NCI-H526 (cell line): ENCODE measurements at regions not wholly inside any gene's neighbourhood (a gene's known extent, or its start where the extent isn't known, plus 50 kb on each side); places are given as distances from the start of the nearest gene placed in this dataset.
"Not testable (repeated sequence)": the region's sequence is repeated elsewhere in the genome, so short reads cannot be mapped to it uniquely, and the experiment has no call there.

ENCODE experiments used
- DNase-seq, 2 experiments: peaks; one replicate each; lab custom pipeline; 2025; lab: John Stamatoyannopoulos, UW

- no peak for DNase-seq
Observed at GRCh38 chrX:65883556-65883955, 156.3 kb downstream of the VSIG4 start.

- DNase-seq, result no peak
Observed at GRCh38 chrX:65879977-65880799, 159.7 kb downstream of the VSIG4 start.

- no peak for DNase-seq
Observed at GRCh38 chrX:65878456-65878855, 161.4 kb downstream of the VSIG4 start.

- DNase-seq, result no peak
Observed at GRCh38 chrX:65877953-65878352, 161.9 kb downstream of the VSIG4 start.

GRCh38 chrX:65875614-65876013, 164.3 kb downstream of the VSIG4 start:
- DNase-seq, result not testable (repeated sequence)

GRCh38 chrX:65874765-65875164, 165.1 kb downstream of the VSIG4 start:
- no peak for DNase-seq

- DNase-seq, result no peak
Observed at GRCh38 chrX:65874110-65874509, 165.8 kb downstream of the VSIG4 start.

GRCh38 chrX:65873385-65873784, 166.5 kb downstream of the VSIG4 start:
- no peak for DNase-seq

GRCh38 chrX:65871671-65872311, 168.1 kb downstream of the VSIG4 start:
- peak in 1 of 2 experiments; percentile 8 for DNase-seq

- DNase-seq, result not testable (repeated sequence)
Observed at GRCh38 chrX:65870544-65870943, 169.3 kb downstream of the VSIG4 start.

- DNase-seq, result no peak
Observed at GRCh38 chrX:65866773-65867172, 173.1 kb downstream of the VSIG4 start.

GRCh38 chrX:65866146-65866545, 173.7 kb downstream of the VSIG4 start:
- no peak for DNase-seq

GRCh38 chrX:65862638-65863037, 177.2 kb downstream of the VSIG4 start:
- DNase-seq, result no peak

- DNase-seq, result no peak
Observed at GRCh38 chrX:65859299-65859698, 180.6 kb downstream of the VSIG4 start.

- not testable (repeated sequence) for DNase-seq
Observed at GRCh38 chrX:65854437-65854836, 185.4 kb downstream of the VSIG4 start.

GRCh38 chrX:65851306-65851705, 183.9 kb downstream of the MSN start:
- DNase-seq, result not testable (repeated sequence)

- not testable (repeated sequence) for DNase-seq
Observed at GRCh38 chrX:65850821-65851220, 183.4 kb downstream of the MSN start.

- no peak for DNase-seq
Observed at GRCh38 chrX:65846974-65847373, 179.5 kb downstream of the MSN start.

- DNase-seq, result no peak
Observed at GRCh38 chrX:65841263-65841662, 173.8 kb downstream of the MSN start.

GRCh38 chrX:65838674-65839073, 171.2 kb downstream of the MSN start:
- no peak for DNase-seq

- no peak for DNase-seq
Observed at GRCh38 chrX:65837875-65838549, 170.6 kb downstream of the MSN start.

GRCh38 chrX:65831268-65831667, 163.8 kb downstream of the MSN start:
- DNase-seq, result no peak

GRCh38 chrX:65828599-65828998, 161.1 kb downstream of the MSN start:
- no peak for DNase-seq
